ENCODE measurements at regions not wholly inside any gene's neighbourhood (a gene's known extent, or its start where the extent isn't known, plus 50 kb on each side); places are given as distances from the start of the nearest gene placed in this dataset.

- TF ChIP-seq EZH2 (IDR thresholded peaks at IDR 0.05; ENCODE audit: borderline replicate concordance, low read depth, low read length, poor library complexity, severe bottlenecking) (no peak), CTCF (conservative IDR thresholded peaks at IDR 0.05; ENCODE audit: low read depth, low read length) (no peak)
These were observed 337.2 kb upstream of the SLC39A10 start for GRCh38 chr2:195319548-195320412.
